H1 (cell line): ENCODE measurements at regions not wholly inside any gene's neighbourhood (a gene's known extent, or its start where the extent isn't known, plus 50 kb on each side); places are given as distances from the start of the nearest gene placed in this dataset.

Experiments used
- CEBPB ChIP-seq: IDR thresholded peaks from 2 replicates; pipeline ENCODE4 v1.6.1; 2012; ENCODE audit warnings: low read depth, low read length
- CHD2 ChIP-seq: IDR thresholded peaks from 2 replicates; pipeline ENCODE4 v1.6.1; 2012; ENCODE audit warnings: low read length, improper control_type of control experiment
- E2F6 ChIP-seq: IDR thresholded peaks from 2 replicates; pipeline ENCODE4 v1.6.1; 2012; ENCODE audit warnings: inconsistent platforms
- HDAC2 ChIP-seq, 2 experiments: fragments of 300-600 bp in 1 of 2; sonication (generic) in 1 of 2; IDR thresholded peaks; 2 replicates each; pipeline ENCODE4 v1.6.1; 2011 to 2012; ENCODE audit warnings: low read depth in 2 of 2, low read length in 2 of 2, mild to moderate bottlenecking in 2 of 2, moderate library complexity in 2 of 2, borderline replicate concordance in 1 of 2, inconsistent platforms in 1 of 2
- HDAC6 ChIP-seq: IDR thresholded peaks from one replicate; pipeline ENCODE4 v1.7.1; 2012; ENCODE audit warnings: low read depth, mild to moderate bottlenecking, inconsistent platforms, low read length, moderate library complexity
- JUND ChIP-seq: IDR thresholded peaks from 2 replicates; pipeline ENCODE4 v1.6.1; 2011; ENCODE audit warnings: mild to moderate bottlenecking, improper control_type of control experiment, low read length
- POLR2A ChIP-seq, 2 experiments: IDR thresholded peaks; 1 replicate in 1 of 2; 2 replicates in 1 of 2; pipeline ENCODE4 v1.6.1; 2011; ENCODE audit warnings: low read depth in 2 of 2, low read length in 2 of 2, mild to moderate bottlenecking in 2 of 2; ENCODE audit errors: control extremely low read depth in 1 of 2
- POLR2AphosphoS5 ChIP-seq: IDR thresholded peaks from 2 replicates; pipeline ENCODE4 v1.6.1; 2011; ENCODE audit warnings: low read depth, low read length
- RAD21 ChIP-seq, 2 experiments: IDR thresholded peaks in 1 of 2; conservative IDR thresholded peaks in 1 of 2; 2 replicates each; pipeline ENCODE4 v1.6.1; 2011; ENCODE audit warnings: low read depth in 2 of 2, low read length in 2 of 2, improper control_type of control experiment in 1 of 2, inconsistent platforms in 1 of 2, mild to moderate bottlenecking in 1 of 2, moderate library complexity in 1 of 2
- TBP ChIP-seq: IDR thresholded peaks from 2 replicates; pipeline ENCODE4 v1.6.1; 2011; ENCODE audit warnings: low read depth, low read length, improper control_type of control experiment
- USF2 ChIP-seq: IDR thresholded peaks from 2 replicates; pipeline ENCODE4 v1.6.1; 2011; ENCODE audit warnings: low read length, improper control_type of control experiment
- TF ChIP-seq, protein P1 (sequence below), 3 experiments: IDR thresholded peaks; 1 replicate in 2 of 3; 2 replicates in 1 of 3; pipeline versions ENCODE4 v1.5.1 to v1.6.1; 2011; ENCODE audit warnings: low read length in 3 of 3, mild to moderate bottlenecking in 3 of 3, inconsistent platforms in 2 of 3, low read depth in 1 of 3, moderate library complexity in 1 of 3; ENCODE audit not compliant: insufficient read depth in 1 of 3; ENCODE audit errors: control extremely low read depth in 1 of 3
- TF ChIP-seq, protein P2 (sequence below): IDR thresholded peaks from 2 replicates; pipeline ENCODE4 v1.6.1; 2012; ENCODE audit warnings: inconsistent platforms

GRCh38 chr11:42169191-42169590 lies 709.7 kb upstream of the LRRC4C start:
- TF ChIP-seq CHD2 (no peak), HDAC2 (IDR thresholded peaks at IDR 0.05; ENCODE audit: borderline replicate concordance in 1 of 2, low read depth in 2 of 2, low read length in 2 of 2) (no peak), POLR2AphosphoS5 (no peak), HDAC6 (no peak), JUND (no peak), POLR2A (IDR thresholded peaks at IDR 0.05; ENCODE audit: control extremely low read depth in 1 of 2, low read depth in 2 of 2, low read length in 2 of 2) (no peak), E2F6 (no peak), USF2 (no peak), CEBPB (no peak), TBP (no peak), RAD21 (IDR thresholded peaks at IDR 0.05 in 1 of 2, conservative IDR thresholded peaks at IDR 0.05 in 1 of 2; ENCODE audit: low read depth in 2 of 2, low read length in 2 of 2) (no peak)
- TF ChIP-seq, protein P1, sequence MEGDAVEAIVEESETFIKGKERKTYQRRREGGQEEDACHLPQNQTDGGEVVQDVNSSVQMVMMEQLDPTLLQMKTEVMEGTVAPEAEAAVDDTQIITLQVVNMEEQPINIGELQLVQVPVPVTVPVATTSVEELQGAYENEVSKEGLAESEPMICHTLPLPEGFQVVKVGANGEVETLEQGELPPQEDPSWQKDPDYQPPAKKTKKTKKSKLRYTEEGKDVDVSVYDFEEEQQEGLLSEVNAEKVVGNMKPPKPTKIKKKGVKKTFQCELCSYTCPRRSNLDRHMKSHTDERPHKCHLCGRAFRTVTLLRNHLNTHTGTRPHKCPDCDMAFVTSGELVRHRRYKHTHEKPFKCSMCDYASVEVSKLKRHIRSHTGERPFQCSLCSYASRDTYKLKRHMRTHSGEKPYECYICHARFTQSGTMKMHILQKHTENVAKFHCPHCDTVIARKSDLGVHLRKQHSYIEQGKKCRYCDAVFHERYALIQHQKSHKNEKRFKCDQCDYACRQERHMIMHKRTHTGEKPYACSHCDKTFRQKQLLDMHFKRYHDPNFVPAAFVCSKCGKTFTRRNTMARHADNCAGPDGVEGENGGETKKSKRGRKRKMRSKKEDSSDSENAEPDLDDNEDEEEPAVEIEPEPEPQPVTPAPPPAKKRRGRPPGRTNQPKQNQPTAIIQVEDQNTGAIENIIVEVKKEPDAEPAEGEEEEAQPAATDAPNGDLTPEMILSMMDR (IDR thresholded peaks at IDR 0.05; ENCODE audit: control extremely low read depth in 1 of 3, insufficient read depth in 1 of 3, low read depth in 1 of 3, low read length in 3 of 3): no peak
- TF ChIP-seq, protein P2, sequence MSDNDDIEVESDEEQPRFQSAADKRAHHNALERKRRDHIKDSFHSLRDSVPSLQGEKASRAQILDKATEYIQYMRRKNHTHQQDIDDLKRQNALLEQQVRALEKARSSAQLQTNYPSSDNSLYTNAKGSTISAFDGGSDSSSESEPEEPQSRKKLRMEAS: no peak
